ENCODE measurements at regions not wholly inside any gene's neighbourhood (a gene's known extent, or its start where the extent isn't known, plus 50 kb on each side); places are given as distances from the start of the nearest gene placed in this dataset.

DNA sequence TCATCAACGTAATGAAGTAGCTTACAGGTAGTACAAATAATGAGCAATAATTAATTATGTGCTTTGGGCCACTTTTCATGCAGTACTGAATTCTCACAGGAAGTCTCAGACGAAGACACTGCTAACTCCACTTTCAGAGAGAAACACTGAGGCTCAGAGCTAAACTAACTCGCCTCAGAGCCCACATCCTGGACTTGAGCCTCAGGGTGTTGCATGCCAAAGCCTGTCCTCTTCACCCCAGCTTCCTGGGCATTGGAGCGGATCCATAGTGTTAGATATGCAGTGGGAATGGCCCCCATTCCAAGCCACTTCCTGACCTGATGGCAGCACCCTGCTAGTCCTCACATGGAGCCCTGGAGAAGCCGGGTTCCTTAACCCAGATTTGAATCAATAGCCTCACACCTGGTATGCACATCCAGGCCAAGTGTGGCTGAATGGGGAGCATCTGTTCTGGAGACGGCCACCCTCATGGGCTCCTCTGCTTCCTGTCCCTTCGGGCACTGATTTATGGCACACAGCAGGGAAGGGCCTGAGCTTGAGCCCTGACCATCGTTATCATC lies 265.1 kb upstream of the ZNF32 start:
- TF ChIP-seq, protein P1, sequence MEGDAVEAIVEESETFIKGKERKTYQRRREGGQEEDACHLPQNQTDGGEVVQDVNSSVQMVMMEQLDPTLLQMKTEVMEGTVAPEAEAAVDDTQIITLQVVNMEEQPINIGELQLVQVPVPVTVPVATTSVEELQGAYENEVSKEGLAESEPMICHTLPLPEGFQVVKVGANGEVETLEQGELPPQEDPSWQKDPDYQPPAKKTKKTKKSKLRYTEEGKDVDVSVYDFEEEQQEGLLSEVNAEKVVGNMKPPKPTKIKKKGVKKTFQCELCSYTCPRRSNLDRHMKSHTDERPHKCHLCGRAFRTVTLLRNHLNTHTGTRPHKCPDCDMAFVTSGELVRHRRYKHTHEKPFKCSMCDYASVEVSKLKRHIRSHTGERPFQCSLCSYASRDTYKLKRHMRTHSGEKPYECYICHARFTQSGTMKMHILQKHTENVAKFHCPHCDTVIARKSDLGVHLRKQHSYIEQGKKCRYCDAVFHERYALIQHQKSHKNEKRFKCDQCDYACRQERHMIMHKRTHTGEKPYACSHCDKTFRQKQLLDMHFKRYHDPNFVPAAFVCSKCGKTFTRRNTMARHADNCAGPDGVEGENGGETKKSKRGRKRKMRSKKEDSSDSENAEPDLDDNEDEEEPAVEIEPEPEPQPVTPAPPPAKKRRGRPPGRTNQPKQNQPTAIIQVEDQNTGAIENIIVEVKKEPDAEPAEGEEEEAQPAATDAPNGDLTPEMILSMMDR (IDR thresholded peaks at IDR 0.05) = no peak
- no peak for TF ChIP-seq POLR2A (IDR thresholded peaks at IDR 0.05)
- TF ChIP-seq POLR2AphosphoS5 (IDR thresholded peaks at IDR 0.05) = no peak

All from transverse colon (tissue), 4 donors.